H1 (cell line): ENCODE measurements at regions not wholly inside any gene's neighbourhood (a gene's known extent, or its start where the extent isn't known, plus 50 kb on each side); places are given as distances from the start of the nearest gene placed in this dataset.

Experiments used
- CTCF ChIA-PET: fragments of 300-600 bp; sonication (Branson Sonifier 250); formaldehyde crosslinking; loops from one replicate; lab custom pipeline; 2021; ENCODE audit not compliant: partially characterized antibody; lab: Charles Lee
- POLR2A ChIA-PET: fragments of 300-600 bp; sonication (Branson Sonifier 250); formaldehyde crosslinking; loops from one replicate; lab custom pipeline; 2021; ENCODE audit warnings: inconsistent platforms; ENCODE audit not compliant: partially characterized antibody; lab: Charles Lee
- DNase-seq, 2 experiments: peaks; one replicate each; pipeline versions ENCODE4 v3.0.0 to v3.0.0-alpha.2; 2010 to 2022; ENCODE audit warnings: low spot score in 2 of 2, low read depth in 1 of 2, mixed read lengths in 1 of 2
- FAIRE-seq: peaks from 2 replicates; lab custom pipeline; 2011; peaks lifted over from hg19 to GRCh38; lab: Jason Lieb, UNC
- H2AFZ ChIP-seq: 2 replicates; pipeline ENCODE4 v1.8.1; 2012; ENCODE audit warnings: low read length, inconsistent platforms
- H2AK5ac ChIP-seq: 2 replicates; pipeline ENCODE4 v1.6.1; 2013; ENCODE audit warnings: low read depth, low read length
- H2BK120ac ChIP-seq: replicated peaks from 2 replicates; pipeline ENCODE3; 2013; ENCODE audit warnings: low read depth, low read length, inconsistent platforms
- H2BK12ac ChIP-seq: 2 replicates; pipeline ENCODE4 v1.6.1; 2013; ENCODE audit warnings: low read depth, low read length
- H2BK15ac ChIP-seq: 2 replicates; pipeline ENCODE4 v1.6.1; 2013; ENCODE audit warnings: low read length
- H2BK20ac ChIP-seq: 2 replicates; pipeline ENCODE4 v1.6.1; 2013; ENCODE audit warnings: low read length
- H2BK5ac ChIP-seq: 2 replicates; pipeline ENCODE4 v1.6.1; 2013; ENCODE audit warnings: low read depth, low read length
- H3K14ac ChIP-seq: 2 replicates; pipeline ENCODE4 v1.6.1; 2013; ENCODE audit warnings: inconsistent platforms; ENCODE audit not compliant: insufficient read length
- H3K18ac ChIP-seq: 2 replicates; pipeline ENCODE4 v1.6.1; 2013; ENCODE audit warnings: low read length; ENCODE audit errors: extremely low read depth
- H3K23ac ChIP-seq: 2 replicates; pipeline ENCODE4 v1.6.1; 2013; ENCODE audit warnings: inconsistent platforms; ENCODE audit not compliant: insufficient read length
- H3K23me2 ChIP-seq: 2 replicates; pipeline ENCODE4 v1.6.1; 2013; ENCODE audit warnings: low read depth, low read length
- H3K27ac ChIP-seq: 2 replicates; pipeline ENCODE4 v1.6.1; 2011; ENCODE audit warnings: low read depth, low read length, inconsistent platforms
- H3K27me3 ChIP-seq, 4 experiments: replicated peaks in 1 of 4; 1 replicate in 1 of 4; 2 replicates in 3 of 4; pipeline versions ENCODE4 v1.6.1 to v1.8.1; 2011 to 2013; ENCODE audit warnings: low read length in 3 of 4, mild to moderate bottlenecking in 3 of 4, inconsistent platforms in 2 of 4, mixed read lengths in 2 of 4, moderate library complexity in 1 of 4; ENCODE audit not compliant: control insufficient read depth in 3 of 4, insufficient read depth in 3 of 4; ENCODE audit errors: extremely low read depth in 1 of 4
- H3K36me3 ChIP-seq, 4 experiments: 2 replicates each; pipeline versions ENCODE4 v1.6.1 to v1.8.1; 2011 to 2013; ENCODE audit warnings: mild to moderate bottlenecking in 4 of 4, low read length in 3 of 4, moderate library complexity in 2 of 4, control low read depth in 1 of 4, inconsistent platforms in 1 of 4; ENCODE audit not compliant: insufficient read depth in 4 of 4, control insufficient read depth in 2 of 4
- H3K4ac ChIP-seq: replicated peaks from 2 replicates; pipeline ENCODE3; 2013; ENCODE audit warnings: low read length, low read depth, mixed read lengths, inconsistent platforms; ENCODE audit not compliant: insufficient read length
- H3K4me1 ChIP-seq, 4 experiments: replicated peaks in 1 of 4; 1 replicate in 1 of 4; 2 replicates in 3 of 4; pipeline versions ENCODE4 v1.6.1 to v1.8.1; 2011 to 2013; ENCODE audit warnings: low read length in 3 of 4, inconsistent platforms in 2 of 4, mixed read lengths in 1 of 4; ENCODE audit not compliant: insufficient read depth in 4 of 4, control insufficient read depth in 3 of 4
- H3K4me2 ChIP-seq, 2 experiments: 2 replicates each; pipeline versions ENCODE4 v1.6.1 to v1.8.1; 2011 to 2013; ENCODE audit warnings: low read depth in 2 of 2, low read length in 2 of 2, control low read depth in 1 of 2, inconsistent platforms in 1 of 2, mild to moderate bottlenecking in 1 of 2; ENCODE audit not compliant: insufficient read depth in 1 of 2
- H3K4me3 ChIP-seq, 4 experiments: fragments of 200-600, 300-600 bp in 1 of 4; sonication (generic), shearing (Covaris generic), sonication (Bioruptor Twin) in 1 of 4; 2 replicates each; pipeline versions ENCODE4 v1.5.1 to v1.8.1; 2011 to 2016; ENCODE audit warnings: low read length in 4 of 4, low read depth in 3 of 4, control low read depth in 2 of 4, inconsistent platforms in 2 of 4, mild to moderate bottlenecking in 2 of 4, mixed read lengths in 1 of 4, moderate library complexity in 1 of 4; ENCODE audit not compliant: insufficient read depth in 2 of 4; ENCODE audit errors: extremely low read depth in 1 of 4
- H3K56ac ChIP-seq: replicated peaks from 2 replicates; pipeline ENCODE3; 2013; ENCODE audit warnings: low read depth, mild to moderate bottlenecking, mixed read lengths, low read length, inconsistent platforms; ENCODE audit not compliant: insufficient read length
- H3K79me1 ChIP-seq: 2 replicates; pipeline ENCODE4 v1.6.1; 2013; ENCODE audit warnings: low read depth, low read length, control low read depth
- H3K79me2 ChIP-seq, 2 experiments: 2 replicates each; pipeline versions ENCODE4 v1.6.1 to v1.8.1; 2012 to 2013; ENCODE audit warnings: low read length in 2 of 2, mild to moderate bottlenecking in 2 of 2, inconsistent platforms in 1 of 2; ENCODE audit not compliant: insufficient read depth in 2 of 2, control insufficient read depth in 1 of 2
- H3K9ac ChIP-seq, 4 experiments: replicated peaks in 1 of 4; 1 replicate in 1 of 4; 2 replicates in 3 of 4; pipeline versions ENCODE4 v1.6.1 to v1.8.1; 2011 to 2013; ENCODE audit warnings: low read depth in 3 of 4, low read length in 3 of 4, control low read depth in 2 of 4, mild to moderate bottlenecking in 2 of 4, moderate library complexity in 2 of 4, inconsistent platforms in 1 of 4; ENCODE audit errors: extremely low read depth in 1 of 4
- H3K9me3 ChIP-seq, 2 experiments: 2 replicates each; pipeline versions ENCODE4 v1.6.1 to v1.8.1; 2012 to 2013; ENCODE audit warnings: mild to moderate bottlenecking in 2 of 2, moderate library complexity in 2 of 2, control low read depth in 1 of 2, inconsistent platforms in 1 of 2, low read depth in 1 of 2, low read length in 1 of 2, mixed read lengths in 1 of 2; ENCODE audit not compliant: insufficient read depth in 2 of 2
- H4K20me1 ChIP-seq, 2 experiments: replicated peaks in 1 of 2; 2 replicates each; pipeline versions ENCODE3 to v1.8.1; 2011 to 2013; ENCODE audit warnings: inconsistent platforms in 2 of 2, low read length in 2 of 2, mild to moderate bottlenecking in 1 of 2; ENCODE audit not compliant: insufficient read depth in 2 of 2, control insufficient read depth in 1 of 2
- H4K5ac ChIP-seq: 2 replicates; pipeline ENCODE4 v1.6.1; 2013; ENCODE audit warnings: low read length, low read depth, mixed read lengths, inconsistent platforms; ENCODE audit not compliant: insufficient read length
- H4K8ac ChIP-seq: 2 replicates; pipeline ENCODE4 v1.8.0; 2013; ENCODE audit warnings: mild to moderate bottlenecking, moderate library complexity, low read length, inconsistent platforms; ENCODE audit not compliant: insufficient read depth; ENCODE audit errors: extremely low read depth
- H4K91ac ChIP-seq: replicated peaks from 2 replicates; pipeline ENCODE3; 2013; ENCODE audit warnings: low read length, mixed read lengths, inconsistent platforms; ENCODE audit not compliant: insufficient read length
- CTBP2 ChIP-seq: IDR thresholded peaks from 2 replicates; pipeline ENCODE4 v1.7.0; 2011; ENCODE audit warnings: borderline replicate concordance, mild to moderate bottlenecking, moderate library complexity, mixed read lengths, low read length; ENCODE audit not compliant: insufficient read depth, insufficient read length
- GTF2F1 ChIP-seq: IDR thresholded peaks from 2 replicates; pipeline ENCODE4 v1.6.1; 2012; ENCODE audit warnings: low read depth, low read length, improper control_type of control experiment, borderline replicate concordance
- POU5F1 ChIP-seq: IDR thresholded peaks from 2 replicates; pipeline ENCODE4 v1.6.1; 2011; ENCODE audit warnings: low read depth, mild to moderate bottlenecking, low read length, moderate library complexity
- RNF2 ChIP-seq: fragments of 200-900, 300-1000 bp; sonication (generic); IDR thresholded peaks from 2 replicates; pipeline ENCODE4 v1.7.1; 2016; ENCODE audit warnings: borderline replicate concordance, low read depth, mild to moderate bottlenecking, antibody characterized with exemption, low read length; ENCODE audit not compliant: poor library complexity, severe bottlenecking; ENCODE audit errors: missing control alignments
- WGBS, 2 experiments: shearing (Covaris generic) in 1 of 2; methylation state at CpG; one replicate each; pipeline versions ENCODE4 v1.1.6 to v1.1.7; 2013 to 2015; ENCODE audit warnings: low lambda C conversion rate in 2 of 2, mixed read lengths in 2 of 2, inconsistent platforms in 1 of 2, low coverage in 1 of 2, missing lambda C conversion rate in 1 of 2; ENCODE audit not compliant: insufficient replicate concordance in 2 of 2, insufficient coverage in 1 of 2, insufficient read length in 1 of 2; ENCODE audit errors: extremely low coverage in 1 of 2, missing lambda C conversion rate in 1 of 2; 5-methylcytosine and 5-hydroxymethylcytosine counted together

- no peak overlapping the region for H2BK12ac ChIP-seq
- no peak overlapping the region for H3K27ac ChIP-seq
- 94% methylated on average over 5 of the region's 5 CpGs; no CpG with 5 or more reads in 1 of the 2 experiments for WGBS, 2 experiments
- no peak overlapping the region for H2BK20ac ChIP-seq
- FAIRE-seq (no peak), DNase-seq (no peak)
- ChIA-PET CTCF (no interaction called here), POLR2A (no interaction called here)
- no peaks in the 10 kb centered on the region for H3K79me2 ChIP-seq
- no peak overlapping the region for H3K4me2 ChIP-seq
- no peaks in the 10 kb centered on the region for H3K23me2 ChIP-seq
- H3K27me3 ChIP-seq = no peaks in the 10 kb centered on the region
- no peak overlapping the region for H2BK15ac ChIP-seq
- no peak overlapping the region for H3K18ac ChIP-seq
- H3K36me3 ChIP-seq = no peaks in the 10 kb centered on the region
- no peak overlapping the region for H2AFZ ChIP-seq
- no peak for TF ChIP-seq CTBP2
- no peak for TF ChIP-seq RNF2
- no peak for TF ChIP-seq POU5F1
- TF ChIP-seq GTF2F1 = no peak
- H3K4me3 ChIP-seq = no peak overlapping the region
- H4K8ac ChIP-seq = no peak overlapping the region
- H4K20me1 ChIP-seq = no peaks in the 10 kb centered on the region
- no peaks in the 10 kb centered on the region for H3K79me1 ChIP-seq
- H2BK5ac ChIP-seq = no peak overlapping the region
- H3K9me3 ChIP-seq = no peaks in the 10 kb centered on the region
- H4K5ac ChIP-seq = no peak overlapping the region
- no peak overlapping the region for H3K14ac ChIP-seq
- no peaks in the 10 kb centered on the region for H3K4me1 ChIP-seq
- no peak overlapping the region for H3K23ac ChIP-seq
- H4K91ac ChIP-seq = no peak overlapping the region
- H3K56ac ChIP-seq = no peak overlapping the region
- no peak overlapping the region for H3K4ac ChIP-seq
- H2AK5ac ChIP-seq = no peak overlapping the region
- no peak overlapping the region for H3K9ac ChIP-seq
- H2BK120ac ChIP-seq = no peak overlapping the region
Measured at GRCh38 chr3:5310509-5310908, 123.0 kb downstream of the EDEM1 start.
